Central memory CD8-positive, alpha-beta T cell (primary cell): ENCODE measurements at regions not wholly inside any gene's neighbourhood (a gene's known extent, or its start where the extent isn't known, plus 50 kb on each side); places are given as distances from the start of the nearest gene placed in this dataset.

Experiments used
- ATAC-seq: fragments of 150-1000 bp; cut with Tn5 transposase; replicated peaks from 2 replicates; pipeline ENCODE4 v1.10.0; 2022; ENCODE audit warnings: mild to moderate bottlenecking, moderate FRiP score, moderate number of reproducible peaks; ENCODE audit not compliant: poor library complexity, severe bottlenecking; ENCODE audit errors: extremely low read depth
- DNase-seq, 2 donors: peaks; one replicate each; pipeline ENCODE4 v3.0.0; 2021; ENCODE audit warnings: low spot score in 2 of 2
- H3K27ac Mint-ChIP-seq: one replicate; pipeline ENCODE4 v1.8.0; 2022; ENCODE audit warnings: low read depth, mild to moderate bottlenecking, moderate library complexity, mixed read lengths
- H3K27me3 Mint-ChIP-seq: one replicate; pipeline ENCODE4 v1.8.0; 2022; ENCODE audit warnings: mixed read lengths
- H3K36me3 Mint-ChIP-seq: one replicate; pipeline ENCODE4 v1.8.0; 2022; ENCODE audit warnings: mild to moderate bottlenecking, moderate library complexity, mixed read lengths; ENCODE audit not compliant: insufficient read depth
- H3K4me1 Mint-ChIP-seq: one replicate; pipeline ENCODE4 v1.8.0; 2022; ENCODE audit warnings: mixed read lengths
- H3K4me3 Mint-ChIP-seq: one replicate; pipeline ENCODE4 v1.8.0; 2022; ENCODE audit warnings: mild to moderate bottlenecking, moderate library complexity, mixed read lengths
- H3K9me3 Mint-ChIP-seq: one replicate; pipeline ENCODE4 v1.8.0; 2022; ENCODE audit warnings: mixed read lengths

GRCh38 chr6:1025821-1026220, 286.1 kb upstream of the FOXQ1 start:
- Mint-ChIP-seq H3K27ac (no peak overlapping the region), H3K27me3 (peaks cover 47% of the 10 kb centered on the region), H3K36me3 (no peaks in the 10 kb centered on the region), H3K9me3 (peaks cover 7% of the 10 kb centered on the region), H3K4me1 (no peaks in the 10 kb centered on the region), H3K4me3 (no peak overlapping the region)
- no peak for ATAC-seq
- DNase-seq: no peak

- H3K27ac Mint-ChIP-seq: no peak overlapping the region
- ATAC-seq: no peak
- H3K9me3 Mint-ChIP-seq: peaks cover 7% of the 10 kb centered on the region
- no peaks in the 10 kb centered on the region for H3K4me1 Mint-ChIP-seq
- peaks cover 39% of the 10 kb centered on the region for H3K27me3 Mint-ChIP-seq
- H3K4me3 Mint-ChIP-seq: no peak overlapping the region
- DNase-seq: no peak
- no peaks in the 10 kb centered on the region for H3K36me3 Mint-ChIP-seq
These were observed 287.3 kb upstream of the FOXQ1 start for GRCh38 chr6:1024587-1024986.

- DNase-seq (no peak), ATAC-seq (no peak)
- Mint-ChIP-seq H3K27ac (no peak overlapping the region), H3K27me3 (peaks cover 34% of the 10 kb centered on the region), H3K9me3 (peaks cover 7% of the 10 kb centered on the region), H3K4me1 (no peaks in the 10 kb centered on the region), H3K36me3 (no peaks in the 10 kb centered on the region), H3K4me3 (no peak overlapping the region)
These were observed 287.7 kb upstream of the FOXQ1 start for GRCh38 chr6:1024161-1024560.

GRCh38 chr6:1023229-1023628, 288.7 kb upstream of the FOXQ1 start:
- H3K27ac Mint-ChIP-seq: no peak overlapping the region
- no peaks in the 10 kb centered on the region for H3K4me1 Mint-ChIP-seq
- H3K9me3 Mint-ChIP-seq: peaks cover 7% of the 10 kb centered on the region
- DNase-seq (no peak), ATAC-seq (no peak)
- H3K4me3 Mint-ChIP-seq: no peak overlapping the region
- no peaks in the 10 kb centered on the region for H3K36me3 Mint-ChIP-seq
- peaks cover 25% of the 10 kb centered on the region for H3K27me3 Mint-ChIP-seq

- peaks cover 7% of the 10 kb centered on the region for H3K9me3 Mint-ChIP-seq
These were observed 289.2 kb upstream of the FOXQ1 start for GRCh38 chr6:1022719-1023118.

GRCh38 chr6:1020837-1021236, 291.1 kb upstream of the FOXQ1 start:
- Mint-ChIP-seq H3K4me3 (no peak overlapping the region), H3K4me1 (no peaks in the 10 kb centered on the region), H3K9me3 (peaks cover 7% of the 10 kb centered on the region), H3K36me3 (no peaks in the 10 kb centered on the region), H3K27ac (no peak overlapping the region), H3K27me3 (peaks cover 17% of the 10 kb centered on the region)
- DNase-seq (no peak), ATAC-seq (no peak)

More at GRCh38 chr6:1022719-1023118, 289.2 kb upstream of the FOXQ1 start:
- DNase-seq: no peak
- H3K27ac Mint-ChIP-seq: no peak overlapping the region
- no peaks in the 10 kb centered on the region for H3K36me3 Mint-ChIP-seq
- H3K4me3 Mint-ChIP-seq: no peak overlapping the region
- no peak for ATAC-seq
- no peaks in the 10 kb centered on the region for H3K4me1 Mint-ChIP-seq
- peaks cover 24% of the 10 kb centered on the region for H3K27me3 Mint-ChIP-seq

GRCh38 chr6:1020133-1020532, 291.8 kb upstream of the FOXQ1 start:
- Mint-ChIP-seq H3K27ac (no peak overlapping the region), H3K4me1 (no peaks in the 10 kb centered on the region), H3K36me3 (no peaks in the 10 kb centered on the region), H3K9me3 (peaks cover 7% of the 10 kb centered on the region), H3K4me3 (no peak overlapping the region), H3K27me3 (peaks cover 11% of the 10 kb centered on the region)
- DNase-seq (no peak), ATAC-seq (no peak)

- no peak for ATAC-seq
- Mint-ChIP-seq H3K9me3 (peaks cover 7% of the 10 kb centered on the region), H3K4me3 (no peak overlapping the region), H3K27me3 (peaks cover 21% of the 10 kb centered on the region), H3K4me1 (no peaks in the 10 kb centered on the region), H3K36me3 (no peaks in the 10 kb centered on the region), H3K27ac (no peak overlapping the region)
- DNase-seq: no peak
These were observed 293.9 kb upstream of the FOXQ1 start for GRCh38 chr6:1018041-1018440.

- H3K36me3 Mint-ChIP-seq: no peaks in the 10 kb centered on the region
- H3K9me3 Mint-ChIP-seq: peaks cover 5% of the 10 kb centered on the region
- H3K27me3 Mint-ChIP-seq: peaks cover 36% of the 10 kb centered on the region
- DNase-seq (no peak), ATAC-seq (no peak)
- no peak overlapping the region for H3K4me3 Mint-ChIP-seq
- no peak overlapping the region for H3K27ac Mint-ChIP-seq
- no peaks in the 10 kb centered on the region for H3K4me1 Mint-ChIP-seq
These were observed 295.3 kb upstream of the FOXQ1 start for GRCh38 chr6:1016329-1017302.

- H3K4me1 Mint-ChIP-seq: no peaks in the 10 kb centered on the region
- DNase-seq (no peak), ATAC-seq (no peak)
- H3K36me3 Mint-ChIP-seq: no peaks in the 10 kb centered on the region
- H3K27ac Mint-ChIP-seq: no peak overlapping the region
- H3K27me3 Mint-ChIP-seq: peaks cover 39% of the 10 kb centered on the region
- no peaks in the 10 kb centered on the region for H3K9me3 Mint-ChIP-seq
- H3K4me3 Mint-ChIP-seq: no peak overlapping the region
These were observed 296.1 kb upstream of the FOXQ1 start for GRCh38 chr6:1015825-1016224.

GRCh38 chr6:1014431-1014807, 297.5 kb upstream of the FOXQ1 start:
- Mint-ChIP-seq H3K27me3 (peaks cover 53% of the 10 kb centered on the region), H3K4me1 (no peaks in the 10 kb centered on the region), H3K36me3 (no peaks in the 10 kb centered on the region)

GRCh38 chr6:1013656-1014430, 298.1 kb upstream of the FOXQ1 start:
- no peak overlapping the region for H3K4me3 Mint-ChIP-seq
- ATAC-seq (no peak), DNase-seq (no peak)
- no peaks in the 10 kb centered on the region for H3K36me3 Mint-ChIP-seq
- H3K4me1 Mint-ChIP-seq: no peaks in the 10 kb centered on the region
- H3K27me3 Mint-ChIP-seq: peaks cover 58% of the 10 kb centered on the region
- no peak overlapping the region for H3K27ac Mint-ChIP-seq
- no peaks in the 10 kb centered on the region for H3K9me3 Mint-ChIP-seq

More at GRCh38 chr6:1014431-1014807, 297.5 kb upstream of the FOXQ1 start:
- no peaks in the 10 kb centered on the region for H3K9me3 Mint-ChIP-seq
- no peak overlapping the region for H3K4me3 Mint-ChIP-seq
- DNase-seq (no peak), ATAC-seq (no peak)
- H3K27ac Mint-ChIP-seq: no peak overlapping the region

- ATAC-seq: no peak
- no peak overlapping the region for H3K4me3 Mint-ChIP-seq
- H3K9me3 Mint-ChIP-seq: no peaks in the 10 kb centered on the region
- no peaks in the 10 kb centered on the region for H3K4me1 Mint-ChIP-seq
- peaks cover 66% of the 10 kb centered on the region for H3K27me3 Mint-ChIP-seq
- no peak for DNase-seq
- H3K36me3 Mint-ChIP-seq: peaks cover 2% of the 10 kb centered on the region
- H3K27ac Mint-ChIP-seq: no peak overlapping the region
These were observed 302.8 kb upstream of the FOXQ1 start for GRCh38 chr6:1009103-1009502.
